Transverse colon (tissue), 4 donors: ENCODE measurements at regions not wholly inside any gene's neighbourhood (a gene's known extent, or its start where the extent isn't known, plus 50 kb on each side); places are given as distances from the start of the nearest gene placed in this dataset.
"Not testable (repeated sequence)": the region's sequence is repeated elsewhere in the genome, so short reads cannot be mapped to it uniquely, and the experiment has no call there.

Experiments used
- EP300 ChIP-seq: sonication (generic); formaldehyde crosslinking; IDR thresholded peaks from one replicate; pipeline ENCODE4 v1.6.1; 2017; ENCODE audit warnings: antibody characterized with exemption, low read depth
- POLR2A ChIP-seq: fragments of 450-650 bp; IDR thresholded peaks from one replicate; pipeline ENCODE4 v1.6.1; 2016; ENCODE audit warnings: antibody characterized with exemption, mild to moderate bottlenecking, moderate library complexity
- POLR2AphosphoS5 ChIP-seq, 3 donors: sonication (generic); formaldehyde crosslinking; IDR thresholded peaks; one replicate each; pipeline ENCODE4 v1.6.1; 2016; ENCODE audit warnings: antibody characterized with exemption in 3 of 3
- TF ChIP-seq, protein P1 (sequence below), 5 experiments: fragments of 200-600 bp in 3 of 5; fragments of 450-650 bp in 2 of 5; sonication (generic) in 3 of 5; IDR thresholded peaks; 1 replicate in 2 of 5; 2 replicates in 3 of 5; pipeline ENCODE4 v1.5.1; 2016 to 2017; ENCODE audit warnings: antibody characterized with exemption in 5 of 5, inconsistent platforms in 3 of 5, mild to moderate bottlenecking in 2 of 5, moderate library complexity in 1 of 5

DNA sequence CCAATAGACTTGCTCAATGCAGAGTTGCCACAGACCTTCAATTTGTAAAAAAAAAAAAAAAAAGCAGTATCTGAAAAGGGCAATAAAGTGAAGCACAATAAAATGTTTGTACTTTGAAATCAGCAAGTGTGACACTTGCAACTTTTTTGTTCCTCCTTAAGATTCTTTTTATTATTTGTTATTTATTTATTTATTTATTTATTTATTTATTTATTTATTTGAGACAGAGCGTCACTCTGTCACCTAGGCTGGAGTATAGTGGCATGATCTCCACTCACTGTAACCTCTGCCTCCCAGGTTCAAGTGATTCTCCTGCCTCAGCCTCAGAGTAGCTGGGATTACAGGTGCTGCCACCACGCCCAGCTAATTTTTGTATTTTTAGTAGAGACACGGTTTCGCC lies 416.5 kb upstream of the RORB start:
- TF ChIP-seq, protein P1, sequence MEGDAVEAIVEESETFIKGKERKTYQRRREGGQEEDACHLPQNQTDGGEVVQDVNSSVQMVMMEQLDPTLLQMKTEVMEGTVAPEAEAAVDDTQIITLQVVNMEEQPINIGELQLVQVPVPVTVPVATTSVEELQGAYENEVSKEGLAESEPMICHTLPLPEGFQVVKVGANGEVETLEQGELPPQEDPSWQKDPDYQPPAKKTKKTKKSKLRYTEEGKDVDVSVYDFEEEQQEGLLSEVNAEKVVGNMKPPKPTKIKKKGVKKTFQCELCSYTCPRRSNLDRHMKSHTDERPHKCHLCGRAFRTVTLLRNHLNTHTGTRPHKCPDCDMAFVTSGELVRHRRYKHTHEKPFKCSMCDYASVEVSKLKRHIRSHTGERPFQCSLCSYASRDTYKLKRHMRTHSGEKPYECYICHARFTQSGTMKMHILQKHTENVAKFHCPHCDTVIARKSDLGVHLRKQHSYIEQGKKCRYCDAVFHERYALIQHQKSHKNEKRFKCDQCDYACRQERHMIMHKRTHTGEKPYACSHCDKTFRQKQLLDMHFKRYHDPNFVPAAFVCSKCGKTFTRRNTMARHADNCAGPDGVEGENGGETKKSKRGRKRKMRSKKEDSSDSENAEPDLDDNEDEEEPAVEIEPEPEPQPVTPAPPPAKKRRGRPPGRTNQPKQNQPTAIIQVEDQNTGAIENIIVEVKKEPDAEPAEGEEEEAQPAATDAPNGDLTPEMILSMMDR (IDR thresholded peaks at IDR 0.05), result not testable (repeated sequence)
- not testable (repeated sequence) for TF ChIP-seq EP300; POLR2A; POLR2AphosphoS5 (IDR thresholded peaks at IDR 0.05)
